ENCODE measurements at regions not wholly inside any gene's neighbourhood (a gene's known extent, or its start where the extent isn't known, plus 50 kb on each side); places are given as distances from the start of the nearest gene placed in this dataset.

DNA sequence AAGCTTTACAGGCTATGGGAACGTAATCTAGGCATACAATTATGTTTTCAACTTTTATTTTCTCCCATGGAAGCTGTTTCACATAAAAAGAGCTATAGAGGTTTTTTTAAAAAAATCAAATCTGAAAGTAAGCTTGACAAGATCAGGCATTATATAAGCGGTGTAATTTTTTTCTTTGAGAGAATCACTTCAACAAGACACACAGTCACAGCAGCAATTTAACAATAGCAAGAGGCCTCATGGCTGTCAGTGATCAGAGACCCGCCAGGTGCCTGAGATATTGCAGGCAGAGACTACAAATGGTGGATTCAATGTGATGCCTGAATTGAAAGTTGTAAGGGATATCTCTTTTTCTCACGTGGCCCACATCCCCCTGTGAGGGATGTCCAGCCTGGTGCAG, 270.5 kb upstream of the TBC1D5 start:
- WGBS (ENCODE audit: extremely low coverage, insufficient read length, low lambda C conversion rate) = no CpG with 5 or more reads among the region's 4 CpGs
- no peak overlapping the region for H3K27ac Mint-ChIP-seq

More for the DNA sequence above, 270.5 kb upstream of the TBC1D5 start:
- Histone ChIP-seq H2BK12ac (ENCODE audit: insufficient read length, low read depth, low read length) (no peak overlapping the region), H2BK120ac (ENCODE audit: low read depth, low read length, poor library complexity, severe bottlenecking) (no peak overlapping the region), H3K14ac (ENCODE audit: insufficient read depth, low read length) (no peak overlapping the region), H3K79me2 (ENCODE audit: insufficient read depth, low read length) (no peaks in the 10 kb centered on the region), H4K20me1 (ENCODE audit: control insufficient read depth, insufficient read depth, insufficient read length) (no peaks in the 10 kb centered on the region), H4K8ac (replicated peaks; ENCODE audit: insufficient read length, low read depth, low read length) (no peak overlapping the region), H2AFZ (ENCODE audit: low read length) (no peak overlapping the region), H3K79me1 (ENCODE audit: insufficient read depth, low read depth, low read length, poor library complexity, severe bottlenecking) (no peaks in the 10 kb centered on the region), H3K23me2 (ENCODE audit: insufficient read length, low read depth, low read length, poor library complexity, severe bottlenecking) (no peaks in the 10 kb centered on the region), H3K56ac (ENCODE audit: insufficient read length, low read depth, low read length) (no peak overlapping the region), H3K4me2 (ENCODE audit: insufficient read depth, insufficient read length, low read length) (no peak overlapping the region), H3K9ac (ENCODE audit: extremely low read depth, insufficient read length, low read length) (no peak overlapping the region), H3K9me3 (ENCODE audit: control insufficient read depth, low read depth, low read length) (no peaks in the 10 kb centered on the region), H2BK5ac (ENCODE audit: insufficient read length, low read length) (no peak overlapping the region), H3K18ac (ENCODE audit: insufficient read length, low read depth, low read length) (no peak overlapping the region), H3K4me1 (ENCODE audit: insufficient read depth, low read length) (no peaks in the 10 kb centered on the region), H3K23ac (ENCODE audit: insufficient read length, low read depth, low read length) (no peak overlapping the region), H4K5ac (ENCODE audit: insufficient read length, low read depth, low read length) (no peak overlapping the region), H4K91ac (ENCODE audit: insufficient read length, low read depth, low read length) (no peak overlapping the region), H3K27ac (ENCODE audit: insufficient read length, low read depth, low read length) (no peak overlapping the region), H2BK20ac (ENCODE audit: low read depth, low read length, poor library complexity, severe bottlenecking) (no peak overlapping the region), H2BK15ac (ENCODE audit: low read depth, low read length) (no peak overlapping the region), H3K27me3 (ENCODE audit: insufficient read depth, low read length) (no peaks in the 10 kb centered on the region), H2AK5ac (ENCODE audit: insufficient read length, low read length) (no peak overlapping the region), H3K4ac (ENCODE audit: low read depth, low read length) (no peak overlapping the region), H3T11ph (ENCODE audit: low read length) (no peak overlapping the region)
- Mint-ChIP-seq H3K36me3 (ENCODE audit: insufficient read depth in 1 of 3, low read depth in 3 of 3) (peaks cover 0 to 26% (median 11%) of the 10 kb centered on the region in 3 experiments; a peak in 5 of 7 replicates), H3K9me3 (no peaks in the 10 kb centered on the region; a peak in 2 of 5 replicates), H3K27me3 (ENCODE audit: low read depth) (no peaks in the 10 kb centered on the region), H3K4me1 (peaks cover 0 to 4% of the 10 kb centered on the region in 2 experiments; a peak in 2 of 4 replicates), H3K4me3 (no peak overlapping the region)
- TF ChIP-seq, protein P1, sequence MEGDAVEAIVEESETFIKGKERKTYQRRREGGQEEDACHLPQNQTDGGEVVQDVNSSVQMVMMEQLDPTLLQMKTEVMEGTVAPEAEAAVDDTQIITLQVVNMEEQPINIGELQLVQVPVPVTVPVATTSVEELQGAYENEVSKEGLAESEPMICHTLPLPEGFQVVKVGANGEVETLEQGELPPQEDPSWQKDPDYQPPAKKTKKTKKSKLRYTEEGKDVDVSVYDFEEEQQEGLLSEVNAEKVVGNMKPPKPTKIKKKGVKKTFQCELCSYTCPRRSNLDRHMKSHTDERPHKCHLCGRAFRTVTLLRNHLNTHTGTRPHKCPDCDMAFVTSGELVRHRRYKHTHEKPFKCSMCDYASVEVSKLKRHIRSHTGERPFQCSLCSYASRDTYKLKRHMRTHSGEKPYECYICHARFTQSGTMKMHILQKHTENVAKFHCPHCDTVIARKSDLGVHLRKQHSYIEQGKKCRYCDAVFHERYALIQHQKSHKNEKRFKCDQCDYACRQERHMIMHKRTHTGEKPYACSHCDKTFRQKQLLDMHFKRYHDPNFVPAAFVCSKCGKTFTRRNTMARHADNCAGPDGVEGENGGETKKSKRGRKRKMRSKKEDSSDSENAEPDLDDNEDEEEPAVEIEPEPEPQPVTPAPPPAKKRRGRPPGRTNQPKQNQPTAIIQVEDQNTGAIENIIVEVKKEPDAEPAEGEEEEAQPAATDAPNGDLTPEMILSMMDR (conservative IDR thresholded peaks at IDR 0.05) = no peak
- DNase-seq = no peak
